ENCODE measurements at regions not wholly inside any gene's neighbourhood (a gene's known extent, or its start where the extent isn't known, plus 50 kb on each side); places are given as distances from the start of the nearest gene placed in this dataset.

- H3K36me3 ChIP-seq = no peaks in the 10 kb centered on the region
- no peaks in the 10 kb centered on the region for H3K9me3 ChIP-seq
- no peak for DNase-seq (ENCODE audit: low spot score in 2 of 2)
- no peak overlapping the region for H3K4me3 ChIP-seq
- no peak for TF ChIP-seq CTCF (IDR thresholded peaks at IDR 0.05)
- H3K4me1 ChIP-seq = no peaks in the 10 kb centered on the region
- no peak overlapping the region for H3K27ac ChIP-seq
- no peaks in the 10 kb centered on the region for H3K27me3 ChIP-seq
- intact Hi-C loops (cut with DNase I) = no loop called here
Observed at GRCh38 chr1:219354962-219355361, 181.3 kb downstream of the LYPLAL1 start.

- TF ChIP-seq CTCF (IDR thresholded peaks at IDR 0.05) = no peak
- intact Hi-C loops (cut with DNase I) = no loop called here
- Histone ChIP-seq H3K4me3 (no peak overlapping the region), H3K4me1 (peaks cover 0 to 5% of the 10 kb centered on the region in 2 donors), H3K27ac (no peak overlapping the region), H3K9me3 (no peaks in the 10 kb centered on the region), H3K36me3 (no peaks in the 10 kb centered on the region), H3K27me3 (no peaks in the 10 kb centered on the region)
- DNase-seq (ENCODE audit: low spot score in 2 of 2) = no peak
Observed at GRCh38 chr1:219352961-219353651, 179.4 kb downstream of the LYPLAL1 start.

GRCh38 chr1:219350172-219350931 lies 176.7 kb downstream of the LYPLAL1 start:
- no peak for DNase-seq (ENCODE audit: low spot score in 2 of 2)
- no peaks in the 10 kb centered on the region for H3K36me3 ChIP-seq
- H3K4me3 ChIP-seq = no peak overlapping the region
- intact Hi-C loops (cut with DNase I) = no loop called here
- no peaks in the 10 kb centered on the region for H3K27me3 ChIP-seq
- no peak for TF ChIP-seq CTCF (IDR thresholded peaks at IDR 0.05)
- H3K27ac ChIP-seq = no peak overlapping the region
- peaks cover 0 to 12% of the 10 kb centered on the region in 2 donors for H3K4me1 ChIP-seq
- no peaks in the 10 kb centered on the region for H3K9me3 ChIP-seq

GRCh38 chr1:219347921-219348391 lies 174.3 kb downstream of the LYPLAL1 start:
- H3K9me3 ChIP-seq = no peaks in the 10 kb centered on the region
- intact Hi-C loops (cut with DNase I) = loop anchor here (5.0 kb wide), 1 partner anchor 41 kb away; no protein-coding TSS in a partner anchor
- H3K36me3 ChIP-seq = no peaks in the 10 kb centered on the region
- TF ChIP-seq CTCF (IDR thresholded peaks at IDR 0.05) = no peak
- DNase-seq (ENCODE audit: low spot score in 2 of 2) = peak in 1 of 2 donors; percentile 70
- H3K27me3 ChIP-seq = no peaks in the 10 kb centered on the region
- H3K4me3 ChIP-seq = no peak overlapping the region
- peaks cover 0 to 12% of the 10 kb centered on the region in 2 donors for H3K4me1 ChIP-seq
- H3K27ac ChIP-seq = peak overlapping the region; percentile 49 to 64

- Histone ChIP-seq H3K4me3 (no peak overlapping the region), H3K27me3 (no peaks in the 10 kb centered on the region), H3K9me3 (no peaks in the 10 kb centered on the region), H3K4me1 (peaks cover 0 to 15% of the 10 kb centered on the region in 2 donors), H3K36me3 (no peaks in the 10 kb centered on the region), H3K27ac (peak overlapping the region in 1 of 2 donors; percentile 64)
- intact Hi-C loops (cut with DNase I) = loop anchor here (5.0 kb wide), 1 partner anchor 40 kb away; no protein-coding TSS in a partner anchor
- no peak for DNase-seq (ENCODE audit: low spot score in 2 of 2)
- TF ChIP-seq CTCF (IDR thresholded peaks at IDR 0.05) = no peak
Observed at GRCh38 chr1:219347376-219347775, 173.7 kb downstream of the LYPLAL1 start.

All from ascending aorta (tissue), 2 donors.